CD14-positive monocyte (primary cell): ENCODE measurements at regions not wholly inside any gene's neighbourhood (a gene's known extent, or its start where the extent isn't known, plus 50 kb on each side); places are given as distances from the start of the nearest gene placed in this dataset.

Source experiments
- DNase-seq, 3 donors: peaks; one replicate each; pipeline ENCODE4 v3.0.0-alpha.2; 2011 to 2022
- H2AFZ ChIP-seq: 2 replicates; pipeline ENCODE4 v1.6.0; 2012; ENCODE audit warnings: mild to moderate bottlenecking, low read depth, low read length, inconsistent platforms; ENCODE audit not compliant: insufficient read depth, poor library complexity, severe bottlenecking
- H3K27ac ChIP-seq, 2 donors: 1 replicate in 1 of 2; 2 replicates in 1 of 2; pipeline ENCODE4 v1.5.1; 2012 to 2013; ENCODE audit warnings: low read length in 2 of 2, control low read depth in 1 of 2, inconsistent platforms in 1 of 2, low read depth in 1 of 2, mild to moderate bottlenecking in 1 of 2
- H3K27me3 ChIP-seq, 2 donors: one replicate each; pipeline versions ENCODE4 v1.6.0 to v1.6.1; 2011 to 2013; ENCODE audit warnings: low read length in 2 of 2; ENCODE audit not compliant: control insufficient read depth in 2 of 2, insufficient read depth in 2 of 2
- H3K36me3 ChIP-seq, 2 donors: replicated peaks in 1 of 2; 1 replicate in 1 of 2; 2 replicates in 1 of 2; pipeline versions ENCODE4 v1.5.1 to v1.6.1; 2012 to 2013; ENCODE audit warnings: low read length in 2 of 2, control low read depth in 1 of 2, inconsistent platforms in 1 of 2, mild to moderate bottlenecking in 1 of 2; ENCODE audit not compliant: insufficient read depth in 2 of 2, control insufficient read depth in 1 of 2
- H3K4me1 ChIP-seq, 2 donors: 1 replicate in 1 of 2; 2 replicates in 1 of 2; pipeline versions ENCODE4 v1.5.1 to v1.6.1; 2012 to 2013; ENCODE audit warnings: low read length in 2 of 2, control low read depth in 1 of 2, inconsistent platforms in 1 of 2, mild to moderate bottlenecking in 1 of 2, moderate library complexity in 1 of 2; ENCODE audit not compliant: insufficient read depth in 2 of 2, control insufficient read depth in 1 of 2
- H3K4me2 ChIP-seq: replicated peaks from 2 replicates; pipeline ENCODE3; 2012; ENCODE audit warnings: low read length, moderate library complexity, mild to moderate bottlenecking; ENCODE audit not compliant: poor library complexity, severe bottlenecking; ENCODE audit errors: extremely low read depth
- H3K4me3 ChIP-seq, 3 experiments: fragments of 200-600 bp in 1 of 3; sonication (generic) in 1 of 3; replicated peaks in 1 of 3; 1 replicate in 2 of 3; 2 replicates in 1 of 3; pipeline ENCODE4 v1.5.1; 2011 to 2013; ENCODE audit warnings: low read length in 3 of 3, mild to moderate bottlenecking in 3 of 3, control low read depth in 2 of 3, low read depth in 2 of 3, inconsistent platforms in 1 of 3, moderate library complexity in 1 of 3
- H3K79me2 ChIP-seq: 2 replicates; pipeline ENCODE4 v1.6.0; 2012; ENCODE audit warnings: mild to moderate bottlenecking, control low read depth, inconsistent platforms, low read length, moderate library complexity; ENCODE audit not compliant: insufficient read depth
- H3K9ac ChIP-seq: 2 replicates; pipeline ENCODE4 v1.6.0; 2017; ENCODE audit warnings: low read length, mild to moderate bottlenecking; ENCODE audit not compliant: insufficient read depth, poor library complexity, severe bottlenecking
- H3K9me3 ChIP-seq, 2 donors: replicated peaks in 1 of 2; 1 replicate in 1 of 2; 2 replicates in 1 of 2; pipeline versions ENCODE4 v1.5.1 to v1.6.1; 2012 to 2013; ENCODE audit warnings: low read length in 2 of 2, control low read depth in 1 of 2; ENCODE audit not compliant: control insufficient read depth in 1 of 2, insufficient read depth in 1 of 2
- H4K20me1 ChIP-seq: 2 replicates; pipeline ENCODE4 v1.6.0; 2012; ENCODE audit warnings: mild to moderate bottlenecking, low read length, control low read depth, moderate library complexity; ENCODE audit not compliant: insufficient read depth
- H3K27ac Mint-ChIP-seq, 7 donors: one replicate each; pipeline ENCODE4 v1.8.0; 2020; ENCODE audit warnings: mild to moderate bottlenecking in 7 of 7, mixed read lengths in 7 of 7, moderate library complexity in 6 of 7, inconsistent platforms in 2 of 7
- H3K27me3 Mint-ChIP-seq, 3 donors: one replicate each; pipeline ENCODE4 v1.8.0; 2021 to 2022; ENCODE audit warnings: low read depth in 3 of 3, mild to moderate bottlenecking in 3 of 3, mixed read lengths in 3 of 3, moderate library complexity in 3 of 3, inconsistent platforms in 1 of 3
- H3K36me3 Mint-ChIP-seq, 2 donors: one replicate each; pipeline ENCODE4 v1.8.0; 2020; ENCODE audit warnings: mixed read lengths in 2 of 2, inconsistent platforms in 1 of 2, mild to moderate bottlenecking in 1 of 2
- H3K4me1 Mint-ChIP-seq: one replicate; pipeline ENCODE4 v1.8.0; 2020; ENCODE audit warnings: mild to moderate bottlenecking, mixed read lengths
- H3K4me3 Mint-ChIP-seq, 2 donors: one replicate each; pipeline ENCODE4 v1.8.0; 2020; ENCODE audit warnings: mild to moderate bottlenecking in 2 of 2, mixed read lengths in 2 of 2, moderate library complexity in 1 of 2
- H3K9me3 Mint-ChIP-seq, 7 donors: one replicate each; pipeline ENCODE4 v1.8.0; 2020 to 2022; ENCODE audit warnings: mixed read lengths in 7 of 7, mild to moderate bottlenecking in 6 of 7, moderate library complexity in 6 of 7, inconsistent platforms in 2 of 7
- CTCF ChIP-seq: fragments of 200-600 bp; IDR thresholded peaks from one replicate; pipeline ENCODE4 v1.8.0; 2022; ENCODE audit warnings: antibody characterized with exemption, mild to moderate bottlenecking
- WGBS: methylation state at CpG from one replicate; pipeline ENCODE4 v1.1.5; 2013; ENCODE audit warnings: missing lambda C conversion rate; ENCODE audit not compliant: insufficient coverage; 5-methylcytosine and 5-hydroxymethylcytosine counted together
- intact Hi-C, 2 donors: fragments of 100-400 bp; cut with micrococcal nuclease; formaldehyde crosslinking; loops; one replicate each; pipeline versions ENCODE4 v1.15.0 to v1.15.1; 2023

- peaks cover 9 to 27% (median 14%) of the 10 kb centered on the region in 7 donors for H3K9me3 Mint-ChIP-seq
- Histone ChIP-seq H3K4me3 (no peak overlapping the region), H3K4me1 (no peaks in the 10 kb centered on the region), H3K4me2 (no peak overlapping the region), H4K20me1 (no peaks in the 10 kb centered on the region), H3K9ac (no peak overlapping the region), H3K9me3 (peaks cover 11 to 15% of the 10 kb centered on the region in 2 donors), H3K79me2 (no peaks in the 10 kb centered on the region), H3K27me3 (no peaks in the 10 kb centered on the region), H3K36me3 (no peaks in the 10 kb centered on the region), H3K27ac (no peak overlapping the region), H2AFZ (no peak overlapping the region)
- no peaks in the 10 kb centered on the region for H3K4me1 Mint-ChIP-seq
- H3K4me3 Mint-ChIP-seq, result no peak overlapping the region
- DNase-seq, result no peak
- intact Hi-C loops, result no loop called here
- H3K36me3 Mint-ChIP-seq, result no peaks in the 10 kb centered on the region
- TF ChIP-seq CTCF, result no peak
- H3K27me3 Mint-ChIP-seq, result peaks cover 0 to 4% (median 2%) of the 10 kb centered on the region in 3 donors
- 69% methylated on average over 3 of the region's 5 CpGs for WGBS
- no peak overlapping the region for H3K27ac Mint-ChIP-seq
Observed at GRCh38 chr19:28619816-28620429, 593.0 kb downstream of the UQCRFS1 start.

GRCh38 chr19:28618504-28618903 lies 594.4 kb downstream of the UQCRFS1 start:
- Histone ChIP-seq H3K27me3 (no peaks in the 10 kb centered on the region), H3K9ac (no peak overlapping the region), H3K9me3 (peaks cover 23 to 29% of the 10 kb centered on the region in 2 donors), H3K4me3 (no peak overlapping the region), H3K36me3 (no peaks in the 10 kb centered on the region), H4K20me1 (no peaks in the 10 kb centered on the region), H2AFZ (no peak overlapping the region), H3K27ac (no peak overlapping the region), H3K79me2 (no peaks in the 10 kb centered on the region), H3K4me2 (no peak overlapping the region), H3K4me1 (no peaks in the 10 kb centered on the region)
- peaks cover 1 to 2% (median 2%) of the 10 kb centered on the region in 3 donors for H3K27me3 Mint-ChIP-seq
- DNase-seq, result no peak
- intact Hi-C loops, result no loop called here
- TF ChIP-seq CTCF, result no peak
- H3K4me1 Mint-ChIP-seq, result no peaks in the 10 kb centered on the region
- no peaks in the 10 kb centered on the region for H3K36me3 Mint-ChIP-seq
- no peak overlapping the region for H3K4me3 Mint-ChIP-seq
- peaks cover 18 to 40% (median 27%) of the 10 kb centered on the region in 7 donors for H3K9me3 Mint-ChIP-seq
- no CpG with 5 or more reads among the region's 4 CpGs for WGBS
- H3K27ac Mint-ChIP-seq, result no peak overlapping the region
